ENCODE measurements at regions not wholly inside any gene's neighbourhood (a gene's known extent, or its start where the extent isn't known, plus 50 kb on each side); places are given as distances from the start of the nearest gene placed in this dataset.

GRCh38 chr5:4108690-4109089 lies 513.1 kb downstream of the IRX1 start:
- Mint-ChIP-seq H3K27me3 (ENCODE audit: low read depth) (peaks cover 2% of the 10 kb centered on the region; the same call in 1 of the 2 replicates), H3K4me1 (peaks cover 3 to 11% of the 10 kb centered on the region in 2 experiments; a peak in 3 of 4 replicates), H3K27ac (no peak overlapping the region), H3K9me3 (no peaks in the 10 kb centered on the region), H3K4me3 (no peak overlapping the region), H3K36me3 (ENCODE audit: insufficient read depth in 1 of 3, low read depth in 3 of 3) (no peaks in the 10 kb centered on the region)
- H3K27me3 ChIP-seq (ENCODE audit: insufficient read depth, low read length) = no peaks in the 10 kb centered on the region; the same call in 1 of the 2 replicates
- no peaks in the 10 kb centered on the region for H3K4me1 ChIP-seq (ENCODE audit: insufficient read depth, low read length)
- no peaks in the 10 kb centered on the region for H3K79me1 ChIP-seq (ENCODE audit: insufficient read depth, low read depth, low read length, poor library complexity, severe bottlenecking)
- H3K4ac ChIP-seq (ENCODE audit: low read depth, low read length) = no peak overlapping the region
- no peak overlapping the region for H3K23ac ChIP-seq (ENCODE audit: insufficient read length, low read depth, low read length)
- no peaks in the 10 kb centered on the region for H4K20me1 ChIP-seq (ENCODE audit: control insufficient read depth, insufficient read depth, insufficient read length)
- no peaks in the 10 kb centered on the region for H3K79me2 ChIP-seq (ENCODE audit: insufficient read depth, low read length)
- H3K18ac ChIP-seq (ENCODE audit: insufficient read length, low read depth, low read length) = no peak overlapping the region
- no peak overlapping the region for H2BK20ac ChIP-seq (ENCODE audit: low read depth, low read length, poor library complexity, severe bottlenecking)
- H2BK5ac ChIP-seq (ENCODE audit: insufficient read length, low read length) = no peak overlapping the region
- no CpG with 5 or more reads among the region's 1 CpG for WGBS (ENCODE audit: extremely low coverage, insufficient read length, low lambda C conversion rate)
- no peak overlapping the region for H3K9ac ChIP-seq (ENCODE audit: extremely low read depth, insufficient read length, low read length)
- H3K14ac ChIP-seq (ENCODE audit: insufficient read depth, low read length) = no peak overlapping the region
- no peak overlapping the region for H3K27ac ChIP-seq (ENCODE audit: insufficient read length, low read depth, low read length)
- H2BK12ac ChIP-seq (ENCODE audit: insufficient read length, low read depth, low read length) = no peak overlapping the region
- H3K9me3 ChIP-seq (ENCODE audit: control insufficient read depth, low read depth, low read length) = no peaks in the 10 kb centered on the region
- H4K8ac ChIP-seq (replicated peaks; ENCODE audit: insufficient read length, low read depth, low read length) = no peak overlapping the region
- no peak overlapping the region for H4K91ac ChIP-seq (ENCODE audit: insufficient read length, low read depth, low read length)
- DNase-seq = no peak
- H2BK120ac ChIP-seq (ENCODE audit: low read depth, low read length, poor library complexity, severe bottlenecking) = no peak overlapping the region
- no peak overlapping the region for H4K5ac ChIP-seq (ENCODE audit: insufficient read length, low read depth, low read length)
- no peak overlapping the region for H3K4me2 ChIP-seq (ENCODE audit: insufficient read depth, insufficient read length, low read length)
- no peak overlapping the region for H3K56ac ChIP-seq (ENCODE audit: insufficient read length, low read depth, low read length)
- no peaks in the 10 kb centered on the region for H3K23me2 ChIP-seq (ENCODE audit: insufficient read length, low read depth, low read length, poor library complexity, severe bottlenecking)
- no peak overlapping the region for H2BK15ac ChIP-seq (ENCODE audit: low read depth, low read length)
- H3T11ph ChIP-seq (ENCODE audit: low read length) = no peak overlapping the region
- no peak overlapping the region for H2AK5ac ChIP-seq (ENCODE audit: insufficient read length, low read length)
- no peak overlapping the region for H2AFZ ChIP-seq (ENCODE audit: low read length)
- TF ChIP-seq CTCF (conservative IDR thresholded peaks at IDR 0.05) = no peak

Measured in H9 (cell line).